Heart left ventricle (tissue), 13 donors: ENCODE measurements at regions not wholly inside any gene's neighbourhood (a gene's known extent, or its start where the extent isn't known, plus 50 kb on each side); places are given as distances from the start of the nearest gene placed in this dataset.

Experiments used
- CTCF ChIP-seq, 12 donors: fragments of 200-600 bp; sonication (generic) in 4 of 12; IDR thresholded peaks; one replicate each; pipeline versions ENCODE4 v1.5.0 to v1.8.0; 2018 to 2022; ENCODE audit warnings: antibody characterized with exemption in 12 of 12, mild to moderate bottlenecking in 5 of 12
- POLR2A ChIP-seq, 2 donors: fragments of 450-650 bp; IDR thresholded peaks; one replicate each; pipeline ENCODE4 v1.6.1; 2017; ENCODE audit warnings: antibody characterized with exemption in 2 of 2, mild to moderate bottlenecking in 2 of 2, moderate library complexity in 2 of 2
- donor health status: ischemic (EF 13 %, LVEDD 7.1; RV severe dilation, severe dysfunction).
- donor health status: DM: no; HTN: yes; CAD: no.
- donor health status: DM: no; HTN: no; CAD: no.
- donor health status: ischemic (EF 25% LVEDD 6.9; RV normal size, moderate dysfunction).
- donor health status: ischemic (EF 25% LVEDD 5.7; RV mildly dilated, moderate dysfunction).
- donor health status: ischemic (EF 35%, LVEDD 5.7; RV mildly dilated, moderate dysfunction).
- donor health status: nonischemic (EF 11% LVEDD 7.7; RV severe dilation, severe dysfunction).
- donor health status: DM: yes; HTN: yes; CAD: no.
- donor health status: PGD.
- donor health status: ischemic (EF 29% LVEDD 5.4; RV normal size, mild dysfunction).
- donor health status: nonischemic (EF 23%, LVEDD 6.1; RV moderate dilation, normal function).

GRCh38 chr6:106027758-106028157 lies 58.4 kb upstream of the PRDM1 start:
- TF ChIP-seq CTCF (IDR thresholded peaks at IDR 0.05), result no peak
- no peak for TF ChIP-seq POLR2A (IDR thresholded peaks at IDR 0.05)
